PC-3 (cell line): ENCODE measurements at regions not wholly inside any gene's neighbourhood (a gene's known extent, or its start where the extent isn't known, plus 50 kb on each side); places are given as distances from the start of the nearest gene placed in this dataset.
A peak's percentile ranks its signal among the peaks of the same experiment; 100 is the strongest.

Source experiments
- ATAC-seq: fragments of 200-7000 bp; cut with Tn5 transposase; 2 replicates; pipeline ENCODE4 v1.9.1; 2020; ENCODE audit warnings: mild to moderate bottlenecking, moderate library complexity
- BruUV-seq: library from RNA; stranded (reverse); fragments of 400-500 nt; replicated peaks from 2 replicates; lab custom pipeline; 2021; lab: Mats Ljungman, UMichigan
- CTCF ChIA-PET: fragments of 300-600 bp; sonication (Branson Sonifier 250); formaldehyde crosslinking; loops from one replicate; lab custom pipeline; 2022; ENCODE audit warnings: antibody characterized with exemption; lab: Charles Lee
- POLR2A ChIA-PET: fragments of 300-600 bp; sonication (Branson Sonifier 250); formaldehyde crosslinking; loops from one replicate; lab custom pipeline; 2022; ENCODE audit warnings: antibody characterized with exemption; ENCODE audit not compliant: unreplicated experiment; lab: Charles Lee
- DNase-seq: peaks from one replicate; pipeline ENCODE4 v3.0.0-alpha.2; 2015
- H2AFZ ChIP-seq: fragments of 300-600 bp; sonication (generic); 2 replicates; pipeline ENCODE4 v1.6.0; 2016; ENCODE audit warnings: antibody characterized with exemption, low read length
- H3F3A ChIP-seq: fragments of 300-600 bp; sonication (generic); one replicate; pipeline ENCODE4 v1.6.0; 2017; ENCODE audit warnings: antibody characterized with exemption, low read length, control low read depth, mild to moderate bottlenecking; ENCODE audit not compliant: unreplicated experiment
- H3K27ac ChIP-seq: fragments of 300-600 bp; sonication (generic); 2 replicates; pipeline ENCODE4 v1.5.1; 2016; ENCODE audit warnings: mild to moderate bottlenecking, low read length
- H3K27me3 ChIP-seq: fragments of 300-600 bp; sonication (generic); 2 replicates; pipeline ENCODE4 v1.6.1; 2016; ENCODE audit warnings: low read length, mixed read lengths
- H3K36me3 ChIP-seq: fragments of 300-600 bp; sonication (generic); 2 replicates; pipeline ENCODE4 v1.6.1; 2016; ENCODE audit warnings: low read depth, mixed run types, low read length, mixed read lengths
- H3K4me1 ChIP-seq: fragments of 300-600 bp; sonication (generic); 2 replicates; pipeline ENCODE4 v1.5.1; 2016; ENCODE audit warnings: low read length; ENCODE audit not compliant: insufficient read depth
- H3K4me2 ChIP-seq: fragments of 300-600 bp; sonication (generic); 2 replicates; pipeline ENCODE4 v1.6.0; 2016; ENCODE audit warnings: low read length
- H3K4me3 ChIP-seq: fragments of 300-600 bp; sonication (generic); 2 replicates; pipeline ENCODE4 v1.5.1; 2016; ENCODE audit warnings: mild to moderate bottlenecking, low read length, mixed read lengths
- H3K79me2 ChIP-seq: fragments of 300-600 bp; sonication (generic); 2 replicates; pipeline ENCODE4 v1.6.1; 2017; ENCODE audit warnings: low read length, mixed read lengths
- H3K9ac ChIP-seq: fragments of 300-600 bp; sonication (generic); 2 replicates; pipeline ENCODE4 v1.6.0; 2016; ENCODE audit warnings: mild to moderate bottlenecking, low read length
- H3K9me2 ChIP-seq: fragments of 300-600 bp; sonication (generic); replicated peaks from 2 replicates; pipeline ENCODE4 v1.6.1; 2016; ENCODE audit warnings: mixed run types, low read length, mixed read lengths
- H3K9me3 ChIP-seq: fragments of 300-600 bp; sonication (generic); 2 replicates; pipeline ENCODE4 v1.6.1; 2016; ENCODE audit warnings: low read length, mixed read lengths
- H4K20me1 ChIP-seq: fragments of 300-600 bp; sonication (generic); 2 replicates; pipeline ENCODE4 v1.6.1; 2016; ENCODE audit warnings: low read length, mixed read lengths
- CTCF ChIP-seq: fragments of 300-600 bp; sonication (generic); conservative IDR thresholded peaks from 2 replicates; pipeline ENCODE4 v1.5.1; 2017; ENCODE audit warnings: antibody characterized with exemption, low read depth, mild to moderate bottlenecking, low read length
- EZH2 ChIP-seq: fragments of 300-600 bp; sonication (generic); IDR thresholded peaks from one replicate; pipeline ENCODE4 v1.6.1; 2017; ENCODE audit warnings: antibody characterized with exemption, mild to moderate bottlenecking, low read length; ENCODE audit not compliant: unreplicated experiment
- EZH2phosphoT487 ChIP-seq: fragments of 300-600 bp; sonication (generic); IDR thresholded peaks from 2 replicates; pipeline ENCODE4 v1.6.1; 2018; ENCODE audit warnings: mild to moderate bottlenecking, antibody characterized with exemption, low read length, borderline replicate concordance
- intact Hi-C: fragments of 100-400 bp; cut with micrococcal nuclease; formaldehyde crosslinking; loops from 2 replicates; pipeline ENCODE4 v1.9.0; 2023

- BruUV-seq, result no TSS peak
- H3K27me3 ChIP-seq, result peaks cover 4% of the 10 kb centered on the region; the same call in 1 of the 2 replicates
- H3K27ac ChIP-seq, result no peak overlapping the region
- H3K79me2 ChIP-seq, result no peaks in the 10 kb centered on the region
- CTCF ChIA-PET, result no interaction called here
- H3K4me3 ChIP-seq, result no peak overlapping the region
- no peaks in the 10 kb centered on the region for H3K9me2 ChIP-seq
- no peaks in the 10 kb centered on the region for H3K9me3 ChIP-seq
- no peaks in the 10 kb centered on the region for H4K20me1 ChIP-seq
- H3K4me2 ChIP-seq, result no peak overlapping the region
- H3F3A ChIP-seq, result no peaks in the 10 kb centered on the region
- intact Hi-C loops, result no loop called here
- TF ChIP-seq EZH2phosphoT487 (no peak), CTCF (no peak), EZH2 (no peak)
- POLR2A ChIA-PET, result no interaction called here
- no peak overlapping the region for H2AFZ ChIP-seq
- no peaks in the 10 kb centered on the region for H3K36me3 ChIP-seq
- ATAC-seq (no peak), DNase-seq (no peak)
- no peaks in the 10 kb centered on the region for H3K4me1 ChIP-seq
- H3K9ac ChIP-seq, result no peak overlapping the region
Measured at GRCh38 chr20:21028921-21029320, 77.2 kb downstream of the LINC00237 start.

- Histone ChIP-seq H3K9me2 (no peaks in the 10 kb centered on the region), H3F3A (no peaks in the 10 kb centered on the region), H3K27me3 (peaks cover 7% of the 10 kb centered on the region; the same call in 1 of the 2 replicates), H3K9ac (no peak overlapping the region), H3K4me3 (no peak overlapping the region), H3K79me2 (no peaks in the 10 kb centered on the region), H4K20me1 (no peaks in the 10 kb centered on the region), H2AFZ (no peak overlapping the region), H3K36me3 (no peaks in the 10 kb centered on the region), H3K4me1 (no peaks in the 10 kb centered on the region), H3K27ac (no peak overlapping the region), H3K4me2 (no peak overlapping the region), H3K9me3 (no peaks in the 10 kb centered on the region)
- no peak for DNase-seq
- CTCF ChIA-PET, result no interaction called here
- ATAC-seq, result no peak
- POLR2A ChIA-PET, result no interaction called here
- TF ChIP-seq CTCF (no peak), EZH2phosphoT487 (no peak), EZH2 (no peak)
- intact Hi-C loops, result no loop called here
- no TSS peak for BruUV-seq
Measured at GRCh38 chr20:21028436-21028835, 77.7 kb downstream of the LINC00237 start.

- Histone ChIP-seq H3K27me3 (peaks cover 13% of the 10 kb centered on the region; the same call in 1 of the 2 replicates), H3K9me3 (no peaks in the 10 kb centered on the region), H3K4me2 (peak overlapping the region; percentile 62), H3K4me3 (peak overlapping the region; percentile 11; the same call in 1 of the 2 replicates), H3F3A (no peaks in the 10 kb centered on the region), H2AFZ (peak overlapping the region; percentile 67), H4K20me1 (no peaks in the 10 kb centered on the region), H3K4me1 (no peaks in the 10 kb centered on the region), H3K9ac (no peak overlapping the region), H3K9me2 (no peaks in the 10 kb centered on the region), H3K36me3 (no peaks in the 10 kb centered on the region), H3K79me2 (no peaks in the 10 kb centered on the region), H3K27ac (no peak overlapping the region)
- intact Hi-C loops, result no loop called here
- POLR2A ChIA-PET, result no interaction called here
- BruUV-seq, result no TSS peak
- DNase-seq (peak; percentile 73), ATAC-seq (peak; percentile 94)
- CTCF ChIA-PET, result no interaction called here
- TF ChIP-seq EZH2 (no peak), CTCF (peak; percentile 57)
Measured at GRCh38 chr20:21027569-21027968, 78.6 kb downstream of the LINC00237 start.
